HepG2 (cell line): ENCODE measurements at regions not wholly inside any gene's neighbourhood (a gene's known extent, or its start where the extent isn't known, plus 50 kb on each side); places are given as distances from the start of the nearest gene placed in this dataset.

Experiments used
- ATAC-seq: fragments of 200-7000 bp; cut with Tn5 transposase; 3 replicates; pipeline ENCODE4 v1.9.1; 2020; ENCODE audit warnings: mild to moderate bottlenecking, moderate library complexity
- BruUV-seq: library from RNA; stranded (reverse); fragments of 400-500 nt; replicated peaks from 2 replicates; lab custom pipeline; 2021; lab: Mats Ljungman, UMichigan
- CTCF ChIA-PET: fragments of 300-600 bp; formaldehyde crosslinking; extraction: SDS; loops from one replicate; lab custom pipeline; 2021; ENCODE audit warnings: low total read pairs, inconsistent platforms, low intra/inter-chr PET ratio; lab: Yijun Ruan, JAX
- POLR2A ChIA-PET: fragments of 350-600 bp; sonication (Branson Sonifier 250); formaldehyde crosslinking; loops from one replicate; lab custom pipeline; 2020; ENCODE audit warnings: antibody characterized with exemption, inconsistent platforms; lab: Yijun Ruan, JAX
- DNase-seq: peaks from one replicate; pipeline ENCODE4 v3.0.0-alpha.2; 2015; ENCODE audit warnings: low spot score
- FAIRE-seq: peaks from 3 replicates; lab custom pipeline; 2011; peaks lifted over from hg19 to GRCh38; lab: Jason Lieb, UNC
- H2AFZ ChIP-seq: one replicate; pipeline ENCODE4 v1.6.1; 2011; ENCODE audit warnings: low read length, inconsistent platforms
- H3K27ac ChIP-seq: fragments of 300-600 bp; 3 replicates; pipeline ENCODE4 v1.8.0; 2011; ENCODE audit warnings: mixed run types, mild to moderate bottlenecking, mixed read lengths, low read length, inconsistent platforms; ENCODE audit not compliant: insufficient read depth; ENCODE audit errors: extremely low read length
- H3K27me3 ChIP-seq, 2 experiments: fragments of 200-600 bp in 1 of 2; 2 replicates in 1 of 2; 3 replicates in 1 of 2; pipeline versions ENCODE4 v1.6.0 to v1.8.0; 2011; ENCODE audit warnings: low read length in 2 of 2, mild to moderate bottlenecking in 2 of 2, moderate library complexity in 2 of 2, inconsistent platforms in 1 of 2; ENCODE audit not compliant: insufficient read depth in 2 of 2, control insufficient read depth in 1 of 2
- H3K36me3 ChIP-seq, 2 experiments: fragments of 200-600 bp in 1 of 2; replicated peaks in 1 of 2; 2 replicates in 1 of 2; 3 replicates in 1 of 2; pipeline versions ENCODE4 v1.5.1 to v1.8.0; 2011; ENCODE audit warnings: low read length in 2 of 2, inconsistent platforms in 1 of 2; ENCODE audit not compliant: insufficient read depth in 2 of 2, control insufficient read depth in 1 of 2
- H3K4me1 ChIP-seq: 2 replicates; pipeline ENCODE4 v1.5.1; 2012; ENCODE audit warnings: low read length, inconsistent platforms; ENCODE audit not compliant: insufficient read depth
- H3K4me2 ChIP-seq: 2 replicates; pipeline ENCODE4 v1.6.0; 2011; ENCODE audit warnings: low read depth, low read length, inconsistent platforms
- H3K4me3 ChIP-seq, 3 experiments: fragments of 200-600 bp in 1 of 3; sonication (generic), shearing (Covaris generic) in 1 of 3; replicated peaks in 1 of 3; 2 replicates each; pipeline ENCODE4 v1.5.1; 2011 to 2016; ENCODE audit warnings: low read length in 3 of 3, inconsistent platforms in 2 of 3, low read depth in 2 of 3, mild to moderate bottlenecking in 2 of 3, control low read depth in 1 of 3, mixed read lengths in 1 of 3; ENCODE audit not compliant: insufficient read depth in 1 of 3
- H3K79me2 ChIP-seq: one replicate; pipeline ENCODE4 v1.6.1; 2011; ENCODE audit warnings: low read length, inconsistent platforms; ENCODE audit not compliant: insufficient read depth
- H3K9ac ChIP-seq: 2 replicates; pipeline ENCODE4 v1.6.0; 2011; ENCODE audit warnings: mild to moderate bottlenecking, low read depth, low read length, inconsistent platforms; ENCODE audit not compliant: insufficient read depth
- H3K9me3 ChIP-seq: 2 replicates; pipeline ENCODE4 v1.5.1; 2012; ENCODE audit warnings: mild to moderate bottlenecking, low read length
- H4K20me1 ChIP-seq: 2 replicates; pipeline ENCODE4 v1.6.0; 2011; ENCODE audit warnings: inconsistent platforms, mild to moderate bottlenecking, low read length, moderate library complexity; ENCODE audit not compliant: insufficient read depth
- E2F5 ChIP-seq: sonication (generic); formaldehyde crosslinking; conservative IDR thresholded peaks from 2 replicates; pipeline ENCODE4 v1.4.0; 2020; ENCODE audit warnings: missing genetic modification reagents
- EZH2 ChIP-seq: conservative IDR thresholded peaks from 2 replicates; pipeline ENCODE4 v1.6.1; 2012; ENCODE audit warnings: mild to moderate bottlenecking, low read depth, low read length, moderate library complexity
- HDAC6 ChIP-seq: fragments of 200-600 bp; sonication (generic); IDR thresholded peaks from 2 replicates; pipeline ENCODE4 v1.7.0; 2017; ENCODE audit warnings: mild to moderate bottlenecking, antibody characterized with exemption, low read length, low read depth
- HOXA5 ChIP-seq: sonication (generic); formaldehyde crosslinking; IDR thresholded peaks from 2 replicates; pipeline ENCODE4 v1.4.0; 2020; ENCODE audit warnings: missing genetic modification reagents
- KDM3A ChIP-seq: IDR thresholded peaks from 2 replicates; pipeline ENCODE4 v1.6.1; 2018; ENCODE audit warnings: low read depth, missing compliant biosample characterization
- NFIC ChIP-seq: IDR thresholded peaks from 2 replicates; pipeline ENCODE4 v1.6.1; 2012; ENCODE audit warnings: mild to moderate bottlenecking, low read length, inconsistent platforms
- NKX3-1 ChIP-seq: sonication (generic); formaldehyde crosslinking; IDR thresholded peaks from 2 replicates; pipeline ENCODE4 v1.5.0; 2020; ENCODE audit warnings: missing genetic modification reagents
- UBTF ChIP-seq: sonication (generic); formaldehyde crosslinking; IDR thresholded peaks from 2 replicates; pipeline ENCODE4 v1.4.0; 2020; ENCODE audit warnings: mild to moderate bottlenecking, missing genetic modification reagents
- ZNF3 ChIP-seq: IDR thresholded peaks from 2 replicates; pipeline ENCODE4 v1.7.0; 2017; ENCODE audit warnings: inconsistent platforms
- ZNF737 ChIP-seq: sonication (generic); formaldehyde crosslinking; IDR thresholded peaks from 2 replicates; pipeline ENCODE4 v1.5.0; 2020; ENCODE audit warnings: missing genetic modification reagents, mild to moderate bottlenecking, borderline replicate concordance
- whole genome bisulfite sequencing: methylation state at CpG from one replicate; pipeline ENCODE4 v1.1.6; 2017; ENCODE audit warnings: low lambda C conversion rate; 5-methylcytosine and 5-hydroxymethylcytosine counted together
- in situ Hi-C: cut with HindIII; loops from 2 replicates; pipeline ENCODE4 v1.10.0; 2017; ENCODE audit warnings: low pct_unique_long_range_greater_than_20kb; ENCODE audit not compliant: extremely low pct_ligation_motif_present
- intact Hi-C: fragments of 100-400 bp; cut with micrococcal nuclease; formaldehyde crosslinking; loops from one replicate; pipeline ENCODE4 v1.10.0; 2022; ENCODE audit not compliant: unreplicated experiment
- TF ChIP-seq, protein P1 (sequence below), 2 experiments: sonication (generic) in 1 of 2; formaldehyde crosslinking in 1 of 2; IDR thresholded peaks; 2 replicates each; pipeline versions ENCODE4 v1.4.0 to v1.6.1; 2018 to 2020; ENCODE audit warnings: missing genetic modification reagents in 2 of 2, borderline replicate concordance in 1 of 2, low read depth in 1 of 2, mild to moderate bottlenecking in 1 of 2, missing biosample characterization in 1 of 2

GRCh38 chr2:60042023-60042422 lies 511.4 kb downstream of the BCL11A start (continued):
- TF ChIP-seq UBTF (CRISPR knock-in tag): no peak

- Histone ChIP-seq H3K9ac (no peak overlapping the region), H3K4me1 (no peaks in the 10 kb centered on the region), H3K27ac (no peak overlapping the region), H2AFZ (no peak overlapping the region), H3K79me2 (no peaks in the 10 kb centered on the region), H3K9me3 (no peaks in the 10 kb centered on the region), H3K4me2 (no peak overlapping the region), H3K27me3 (no peaks in the 10 kb centered on the region), H3K4me3 (no peak overlapping the region), H4K20me1 (no peaks in the 10 kb centered on the region), H3K36me3 (no peaks in the 10 kb centered on the region)
- FAIRE-seq (no peak), DNase-seq (no peak), ATAC-seq (no peak)
- intact Hi-C loops (no loop called here), in situ Hi-C loops (no loop called here)
- POLR2A ChIA-PET: no interaction called here
- no TSS peak for BruUV-seq
- CTCF ChIA-PET: no interaction called here
- TF ChIP-seq KDM3A (CRISPR knock-in tag) (no peak), ZNF3 (CRISPR knock-in tag) (no peak), EZH2 (no peak), ZNF737 (no peak), HOXA5 (CRISPR knock-in tag) (no peak), NKX3-1 (CRISPR knock-in tag) (no peak), NFIC (no peak), E2F5 (CRISPR knock-in tag) (no peak), HDAC6 (no peak)
- TF ChIP-seq, protein P1, sequence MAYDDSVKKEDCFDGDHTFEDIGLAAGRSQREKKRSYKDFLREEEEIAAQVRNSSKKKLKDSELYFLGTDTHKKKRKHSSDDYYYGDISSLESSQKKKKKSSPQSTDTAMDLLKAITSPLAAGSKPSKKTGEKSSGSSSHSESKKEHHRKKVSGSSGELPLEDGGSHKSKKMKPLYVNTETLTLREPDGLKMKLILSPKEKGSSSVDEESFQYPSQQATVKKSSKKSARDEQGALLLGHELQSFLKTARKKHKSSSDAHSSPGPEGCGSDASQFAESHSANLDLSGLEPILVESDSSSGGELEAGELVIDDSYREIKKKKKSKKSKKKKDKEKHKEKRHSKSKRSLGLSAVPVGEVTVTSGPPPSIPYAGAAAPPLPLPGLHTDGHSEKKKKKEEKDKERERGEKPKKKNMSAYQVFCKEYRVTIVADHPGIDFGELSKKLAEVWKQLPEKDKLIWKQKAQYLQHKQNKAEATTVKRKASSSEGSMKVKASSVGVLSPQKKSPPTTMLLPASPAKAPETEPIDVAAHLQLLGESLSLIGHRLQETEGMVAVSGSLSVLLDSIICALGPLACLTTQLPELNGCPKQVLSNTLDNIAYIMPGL (CRISPR knock-in tag; IDR thresholded peaks at IDR 0.05; ENCODE audit: borderline replicate concordance in 1 of 2, low read depth in 1 of 2): no peak
- 5% methylated on average over 4 of the region's 4 CpGs for WGBS
Observed at GRCh38 chr2:60033325-60033724, 520.1 kb downstream of the BCL11A start.
